ENCODE measurements at regions not wholly inside any gene's neighbourhood (a gene's known extent, or its start where the extent isn't known, plus 50 kb on each side); places are given as distances from the start of the nearest gene placed in this dataset.

DNA sequence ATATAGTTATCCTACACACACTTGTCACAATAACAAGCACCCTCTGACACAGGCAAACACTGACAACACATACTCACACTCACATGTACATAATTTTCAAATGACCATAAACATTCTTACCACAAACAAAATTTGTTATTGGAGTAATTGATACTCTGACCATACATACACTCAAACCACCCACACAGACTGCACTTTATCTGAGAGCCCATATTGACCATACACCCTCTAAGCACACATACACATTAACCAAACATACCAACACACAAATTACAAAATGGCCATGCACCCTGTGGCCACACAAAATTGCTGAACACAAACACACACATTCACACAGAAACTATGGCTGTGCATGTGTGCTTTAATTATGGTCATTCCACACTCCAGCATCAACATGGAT, 79.1 kb upstream of the FAM120A start:
- DNase-seq, result no peak
- H3K27me3 ChIP-seq (ENCODE audit: control insufficient read depth in 3 of 3, insufficient read depth in 3 of 3, low read length in 3 of 3), result no peaks in the 10 kb centered on the region
- H3K9me3 ChIP-seq (ENCODE audit: control insufficient read depth in 2 of 2, insufficient read depth in 1 of 2, low read depth in 1 of 2, low read length in 1 of 2), result no peaks in the 10 kb centered on the region
- no peak overlapping the region for H3K4me3 ChIP-seq (ENCODE audit: low read depth in 1 of 3, low read length in 3 of 3)
- no peaks in the 10 kb centered on the region for H3K36me3 ChIP-seq (ENCODE audit: control insufficient read depth in 3 of 3, insufficient read depth in 2 of 3, low read depth in 1 of 3, low read length in 3 of 3)
- H3K27ac ChIP-seq (ENCODE audit: low read depth in 1 of 3, low read length in 2 of 3), result no peak overlapping the region
- no peak for FAIRE-seq
- H3K4me1 ChIP-seq (ENCODE audit: control insufficient read depth in 3 of 3, insufficient read depth in 2 of 3, low read depth in 1 of 3, low read length in 2 of 3), result no peaks in the 10 kb centered on the region

DNA sequence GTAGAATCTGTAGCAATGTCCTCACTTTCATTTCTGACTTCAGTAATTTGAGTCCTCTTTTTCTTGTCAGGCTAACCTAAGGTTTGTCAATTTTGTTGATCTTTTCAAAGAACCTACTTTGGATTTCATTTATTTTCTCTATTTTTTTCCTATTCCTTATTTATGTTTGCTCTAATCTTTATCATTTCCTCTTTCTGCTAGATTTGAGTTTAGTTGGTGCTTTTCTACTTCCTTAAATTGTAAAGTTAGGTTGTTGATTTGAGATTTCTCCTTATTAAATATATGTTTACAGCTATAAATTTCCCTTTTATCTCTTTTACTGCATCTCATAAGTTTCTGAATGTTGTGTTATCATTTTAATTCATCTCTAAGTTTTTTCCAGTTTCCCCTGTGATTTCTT, 75.1 kb upstream of the FAM120A start:
- no peaks in the 10 kb centered on the region for H3K4me1 ChIP-seq (ENCODE audit: control insufficient read depth in 3 of 3, insufficient read depth in 2 of 3, low read depth in 1 of 3, low read length in 2 of 3)
- no peaks in the 10 kb centered on the region for H3K27me3 ChIP-seq (ENCODE audit: control insufficient read depth in 3 of 3, insufficient read depth in 3 of 3, low read length in 3 of 3)
- no peaks in the 10 kb centered on the region for H3K36me3 ChIP-seq (ENCODE audit: control insufficient read depth in 3 of 3, insufficient read depth in 2 of 3, low read depth in 1 of 3, low read length in 3 of 3)
- H3K27ac ChIP-seq (ENCODE audit: low read depth in 1 of 3, low read length in 2 of 3), result no peak overlapping the region
- no peak for DNase-seq
- FAIRE-seq, result no peak
- H3K4me3 ChIP-seq (ENCODE audit: low read depth in 1 of 3, low read length in 3 of 3), result no peak overlapping the region
- no peaks in the 10 kb centered on the region for H3K9me3 ChIP-seq (ENCODE audit: control insufficient read depth in 2 of 2, insufficient read depth in 1 of 2, low read depth in 1 of 2, low read length in 1 of 2)

DNA sequence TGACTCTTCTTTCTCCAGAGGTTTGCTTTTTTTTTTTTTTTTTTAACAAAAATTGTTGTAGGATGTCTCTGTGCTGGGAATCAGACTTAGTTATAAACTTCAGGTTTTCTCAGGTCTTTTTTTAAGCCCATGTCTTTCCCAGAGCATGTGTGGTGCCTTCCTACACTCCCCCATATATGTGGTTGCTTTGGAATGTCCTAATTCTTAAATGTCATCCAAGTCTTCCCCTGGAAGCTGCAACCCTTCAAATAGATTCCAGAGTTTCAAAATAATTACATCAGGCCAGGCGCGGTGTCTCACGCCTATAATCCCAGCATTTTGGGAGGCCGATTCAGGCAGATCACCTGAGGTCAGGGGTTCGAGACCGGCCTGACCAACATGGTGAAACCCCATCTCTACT, 73.2 kb upstream of the FAM120A start:
- 93 to 95% (median 93%) methylated on average over 6 of the region's 6 CpGs for whole genome bisulfite sequencing, 3 donors
- Histone ChIP-seq H3K9me3 (ENCODE audit: control insufficient read depth in 2 of 2, insufficient read depth in 1 of 2, low read depth in 1 of 2, low read length in 1 of 2) (no peaks in the 10 kb centered on the region), H3K36me3 (ENCODE audit: control insufficient read depth in 3 of 3, insufficient read depth in 2 of 3, low read depth in 1 of 3, low read length in 3 of 3) (no peaks in the 10 kb centered on the region)

DNA sequence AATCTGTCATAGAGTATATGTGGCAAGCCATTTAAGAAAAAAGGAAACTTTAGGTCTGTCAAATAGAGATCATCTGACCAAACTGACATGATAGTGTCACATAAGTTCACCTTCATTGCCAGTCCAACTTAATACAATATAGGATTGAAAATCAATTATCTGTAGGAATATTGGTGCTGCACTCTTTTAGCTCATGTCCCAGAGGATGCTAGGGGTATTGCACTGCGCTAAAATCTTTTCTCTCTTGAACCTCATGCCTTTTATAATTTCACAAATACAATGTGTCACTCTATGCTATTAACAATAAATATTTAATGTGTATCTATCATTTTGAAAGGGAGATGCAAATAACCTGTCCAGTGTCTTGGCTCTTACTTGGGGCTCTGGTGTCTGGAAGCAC, 72.4 kb upstream of the FAM120A start:
- no peak overlapping the region for H3K4me3 ChIP-seq (ENCODE audit: low read depth in 1 of 3, low read length in 3 of 3)
- DNase-seq (no peak), FAIRE-seq (no peak)
- no peaks in the 10 kb centered on the region for H3K27me3 ChIP-seq (ENCODE audit: control insufficient read depth in 3 of 3, insufficient read depth in 3 of 3, low read length in 3 of 3)
- no peaks in the 10 kb centered on the region for H3K36me3 ChIP-seq (ENCODE audit: control insufficient read depth in 3 of 3, insufficient read depth in 2 of 3, low read depth in 1 of 3, low read length in 3 of 3)
- H3K4me1 ChIP-seq (ENCODE audit: control insufficient read depth in 3 of 3, insufficient read depth in 2 of 3, low read depth in 1 of 3, low read length in 2 of 3), result no peaks in the 10 kb centered on the region
- H3K9me3 ChIP-seq (ENCODE audit: control insufficient read depth in 2 of 2, insufficient read depth in 1 of 2, low read depth in 1 of 2, low read length in 1 of 2), result no peaks in the 10 kb centered on the region
- no peak overlapping the region for H3K27ac ChIP-seq (ENCODE audit: low read depth in 1 of 3, low read length in 2 of 3)
- 87 to 100% (median 100%) methylated on average over 1 of the region's 1 CpG for WGBS, 3 donors

More for the DNA sequence above, 73.2 kb upstream of the FAM120A start:
- H3K27me3 ChIP-seq (ENCODE audit: control insufficient read depth in 3 of 3, insufficient read depth in 3 of 3, low read length in 3 of 3), result no peaks in the 10 kb centered on the region
- H3K4me3 ChIP-seq (ENCODE audit: low read depth in 1 of 3, low read length in 3 of 3), result no peak overlapping the region
- DNase-seq (no peak), FAIRE-seq (no peak)
- no peaks in the 10 kb centered on the region for H3K4me1 ChIP-seq (ENCODE audit: control insufficient read depth in 3 of 3, insufficient read depth in 2 of 3, low read depth in 1 of 3, low read length in 2 of 3)
- H3K27ac ChIP-seq (ENCODE audit: low read depth in 1 of 3, low read length in 2 of 3), result no peak overlapping the region

DNA sequence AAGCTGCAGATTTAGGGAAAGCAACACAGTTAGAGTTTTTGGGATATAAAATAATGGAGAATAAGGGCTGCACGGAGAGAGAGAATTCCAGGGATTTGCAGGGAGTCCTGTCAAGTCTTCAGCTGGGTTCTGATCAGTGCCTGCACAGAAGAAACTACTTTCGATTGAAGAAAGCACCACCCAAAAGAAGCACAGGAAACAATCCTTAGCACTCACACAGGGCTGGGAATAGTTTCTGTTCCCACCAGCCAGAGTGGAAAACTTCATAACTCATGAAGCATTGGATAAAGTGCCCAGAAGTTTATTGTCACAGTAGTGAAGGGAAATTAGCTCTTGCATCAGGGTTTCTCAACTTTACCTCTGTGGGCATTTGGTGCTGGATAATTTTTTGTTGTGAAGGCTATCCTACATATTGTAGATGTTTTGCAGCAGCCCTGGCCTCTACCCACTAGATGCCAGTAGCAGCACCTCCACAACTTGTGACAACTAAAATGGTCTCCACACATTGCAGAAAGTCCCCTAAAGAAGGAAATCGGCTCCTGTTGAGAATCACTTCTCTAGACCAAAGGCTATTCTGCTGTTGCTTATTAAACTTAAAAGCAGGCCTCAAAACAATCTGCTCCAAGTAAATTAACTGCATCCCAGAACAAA, 71.0 kb upstream of the FAM120A start:
- no peaks in the 10 kb centered on the region for H3K4me1 ChIP-seq (ENCODE audit: control insufficient read depth in 3 of 3, insufficient read depth in 2 of 3, low read depth in 1 of 3, low read length in 2 of 3)
- DNase-seq (no peak), FAIRE-seq (no peak)
- H3K4me3 ChIP-seq (ENCODE audit: low read depth in 1 of 3, low read length in 3 of 3), result no peak overlapping the region
- WGBS, 3 donors, result 60 to 73% (median 67%) methylated on average over 3 of the region's 3 CpGs
- no peak overlapping the region for H3K27ac ChIP-seq (ENCODE audit: low read depth in 1 of 3, low read length in 2 of 3)
- H3K36me3 ChIP-seq (ENCODE audit: control insufficient read depth in 3 of 3, insufficient read depth in 2 of 3, low read depth in 1 of 3, low read length in 3 of 3), result no peaks in the 10 kb centered on the region
- no peaks in the 10 kb centered on the region for H3K27me3 ChIP-seq (ENCODE audit: control insufficient read depth in 3 of 3, insufficient read depth in 3 of 3, low read length in 3 of 3)
- no peaks in the 10 kb centered on the region for H3K9me3 ChIP-seq (ENCODE audit: control insufficient read depth in 2 of 2, insufficient read depth in 1 of 2, low read depth in 1 of 2, low read length in 1 of 2)

DNA sequence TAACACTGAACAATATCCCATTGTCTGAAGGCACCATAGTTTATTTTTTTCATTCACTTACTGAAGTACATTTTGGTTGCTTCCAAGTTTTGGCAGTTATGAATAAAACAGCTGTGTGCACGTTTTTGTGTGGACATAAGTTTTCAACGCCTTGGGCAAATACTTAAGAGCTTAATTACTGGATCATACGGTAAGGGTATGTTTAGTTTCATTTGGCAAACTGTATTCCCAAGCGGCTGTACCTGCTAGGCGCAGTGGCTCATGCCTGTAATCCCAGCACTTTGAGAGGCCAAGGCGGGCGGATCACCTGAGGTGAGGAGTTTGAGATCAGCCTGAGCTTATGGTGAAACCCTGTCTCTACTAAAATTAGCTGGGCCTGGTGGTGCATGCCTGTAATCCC, 63.7 kb upstream of the FAM120A start:
- Histone ChIP-seq H3K4me1 (ENCODE audit: control insufficient read depth in 3 of 3, insufficient read depth in 2 of 3, low read depth in 1 of 3, low read length in 2 of 3) (peaks cover 0 to 3% (median 0%) of the 10 kb centered on the region in 3 donors), H3K9me3 (ENCODE audit: control insufficient read depth in 2 of 2, insufficient read depth in 1 of 2, low read depth in 1 of 2, low read length in 1 of 2) (no peaks in the 10 kb centered on the region), H3K36me3 (ENCODE audit: control insufficient read depth in 3 of 3, insufficient read depth in 2 of 3, low read depth in 1 of 3, low read length in 3 of 3) (no peaks in the 10 kb centered on the region), H3K27me3 (ENCODE audit: control insufficient read depth in 3 of 3, insufficient read depth in 3 of 3, low read length in 3 of 3) (no peaks in the 10 kb centered on the region), H3K27ac (ENCODE audit: low read depth in 1 of 3, low read length in 2 of 3) (no peak overlapping the region), H3K4me3 (ENCODE audit: low read depth in 1 of 3, low read length in 3 of 3) (no peak overlapping the region)
- FAIRE-seq (no peak), DNase-seq (peak in 1 of 2 donors; percentile 15)
- WGBS, 3 donors, result 60 to 73% (median 64%) methylated on average over 7 of the region's 7 CpGs

DNA sequence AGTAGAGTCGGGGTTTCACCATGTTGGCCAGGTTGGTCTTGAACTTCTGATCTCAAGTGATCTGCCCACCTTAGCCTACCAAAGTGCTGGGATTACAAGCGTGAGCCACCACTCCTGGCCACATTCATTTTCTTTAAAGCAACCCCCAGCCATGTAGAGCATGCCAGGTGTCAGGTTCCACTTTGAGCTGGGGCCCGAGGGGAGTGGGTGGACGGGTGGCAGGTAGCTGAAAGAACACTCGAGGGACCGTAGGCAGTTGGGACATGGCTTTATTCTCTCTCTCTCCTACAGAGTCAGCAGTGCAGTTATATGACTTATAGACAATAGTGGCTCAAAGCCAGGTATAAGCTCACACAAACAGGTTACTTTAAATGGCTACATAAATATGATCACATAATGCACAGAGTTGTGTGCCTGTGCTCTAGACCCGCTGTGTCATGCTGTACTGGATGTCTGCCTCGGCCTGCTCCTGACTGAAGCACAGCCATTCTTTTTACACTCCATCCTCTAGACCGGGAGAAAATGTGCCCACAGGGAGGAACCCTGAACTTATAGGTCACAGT, 60.5 kb upstream of the FAM120A start:
- no peak for FAIRE-seq
- Histone ChIP-seq H3K4me3 (ENCODE audit: low read depth in 1 of 3, low read length in 3 of 3) (no peak overlapping the region), H3K4me1 (ENCODE audit: control insufficient read depth in 3 of 3, insufficient read depth in 2 of 3, low read depth in 1 of 3, low read length in 2 of 3) (peaks cover 0 to 3% (median 0%) of the 10 kb centered on the region in 3 donors), H3K36me3 (ENCODE audit: control insufficient read depth in 3 of 3, insufficient read depth in 2 of 3, low read depth in 1 of 3, low read length in 3 of 3) (no peaks in the 10 kb centered on the region), H3K27ac (ENCODE audit: low read depth in 1 of 3, low read length in 2 of 3) (no peak overlapping the region), H3K27me3 (ENCODE audit: control insufficient read depth in 3 of 3, insufficient read depth in 3 of 3, low read length in 3 of 3) (no peaks in the 10 kb centered on the region), H3K9me3 (ENCODE audit: control insufficient read depth in 2 of 2, insufficient read depth in 1 of 2, low read depth in 1 of 2, low read length in 1 of 2) (no peaks in the 10 kb centered on the region)
- WGBS, 3 donors, result 44 to 64% (median 54%) methylated on average over 9 of the region's 9 CpGs
- DNase-seq, result peak in 1 of 2 donors; percentile 20

DNA sequence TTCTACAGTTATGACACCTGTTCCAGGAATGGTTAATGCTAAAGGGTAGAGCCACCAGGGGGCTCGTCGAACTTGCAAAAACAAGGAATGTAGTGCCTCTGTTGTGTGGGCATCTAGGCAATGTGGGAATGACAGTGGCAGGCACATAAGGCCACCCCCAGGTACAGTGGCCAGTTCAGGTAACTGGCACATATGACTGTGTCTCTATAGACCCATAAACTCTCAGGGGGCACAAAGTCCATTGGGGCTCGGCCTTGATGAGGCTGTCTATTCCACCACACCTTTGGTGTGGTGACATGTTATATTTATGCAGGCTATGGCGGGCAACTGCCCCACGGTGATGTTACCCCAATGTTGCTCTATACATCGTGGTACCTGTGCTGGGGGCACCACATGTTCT, 59.6 kb upstream of the FAM120A start:
- 51 to 75% (median 68%) methylated on average over 6 of the region's 6 CpGs for WGBS, 3 donors
- Histone ChIP-seq H3K9me3 (ENCODE audit: control insufficient read depth in 2 of 2, insufficient read depth in 1 of 2, low read depth in 1 of 2, low read length in 1 of 2) (no peaks in the 10 kb centered on the region), H3K4me3 (ENCODE audit: low read depth in 1 of 3, low read length in 3 of 3) (no peak overlapping the region), H3K4me1 (ENCODE audit: control insufficient read depth in 3 of 3, insufficient read depth in 2 of 3, low read depth in 1 of 3, low read length in 2 of 3) (peaks cover 0 to 3% (median 0%) of the 10 kb centered on the region in 3 donors), H3K27ac (ENCODE audit: low read depth in 1 of 3, low read length in 2 of 3) (no peak overlapping the region), H3K27me3 (ENCODE audit: control insufficient read depth in 3 of 3, insufficient read depth in 3 of 3, low read length in 3 of 3) (no peaks in the 10 kb centered on the region), H3K36me3 (ENCODE audit: control insufficient read depth in 3 of 3, insufficient read depth in 2 of 3, low read depth in 1 of 3, low read length in 3 of 3) (no peaks in the 10 kb centered on the region)
- FAIRE-seq (no peak), DNase-seq (peak; percentile 73 to 86)

DNA sequence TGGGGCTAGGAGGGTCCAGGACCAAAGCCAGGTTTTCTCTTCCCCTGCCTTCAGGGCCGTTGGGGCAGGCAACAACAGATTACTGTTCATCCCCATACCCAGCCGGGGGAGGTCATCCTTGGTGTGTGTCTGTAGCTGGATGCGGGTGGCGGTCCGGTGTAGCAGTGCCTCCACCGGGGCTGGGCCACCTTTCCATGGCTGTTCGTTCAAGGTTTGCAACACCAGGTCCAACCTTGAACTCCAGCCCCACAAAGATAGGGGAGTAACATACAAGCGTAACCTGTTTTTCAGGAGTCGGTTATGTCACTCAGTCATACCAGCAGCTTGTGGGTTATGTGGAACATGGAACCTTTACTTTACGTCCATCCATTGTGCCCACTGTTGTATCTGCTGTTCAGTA, 58.5 kb upstream of the FAM120A start:
- DNase-seq (no peak), FAIRE-seq (no peak)
- WGBS, 3 donors, result 79 to 90% (median 80%) methylated on average over 10 of the region's 10 CpGs
- no peaks in the 10 kb centered on the region for H3K36me3 ChIP-seq (ENCODE audit: control insufficient read depth in 3 of 3, insufficient read depth in 2 of 3, low read depth in 1 of 3, low read length in 3 of 3)
- no peaks in the 10 kb centered on the region for H3K9me3 ChIP-seq (ENCODE audit: control insufficient read depth in 2 of 2, insufficient read depth in 1 of 2, low read depth in 1 of 2, low read length in 1 of 2)
- no peak overlapping the region for H3K27ac ChIP-seq (ENCODE audit: low read depth in 1 of 3, low read length in 2 of 3)
- no peak overlapping the region for H3K4me3 ChIP-seq (ENCODE audit: low read depth in 1 of 3, low read length in 3 of 3)
- H3K27me3 ChIP-seq (ENCODE audit: control insufficient read depth in 3 of 3, insufficient read depth in 3 of 3, low read length in 3 of 3), result no peaks in the 10 kb centered on the region
- H3K4me1 ChIP-seq (ENCODE audit: control insufficient read depth in 3 of 3, insufficient read depth in 2 of 3, low read depth in 1 of 3, low read length in 2 of 3), result peaks cover 0 to 3% (median 0%) of the 10 kb centered on the region in 3 donors

All from small intestine (tissue), 7 donors.